ENCODE measurements at regions not wholly inside any gene's neighbourhood (a gene's known extent, or its start where the extent isn't known, plus 50 kb on each side); places are given as distances from the start of the nearest gene placed in this dataset.

DNA sequence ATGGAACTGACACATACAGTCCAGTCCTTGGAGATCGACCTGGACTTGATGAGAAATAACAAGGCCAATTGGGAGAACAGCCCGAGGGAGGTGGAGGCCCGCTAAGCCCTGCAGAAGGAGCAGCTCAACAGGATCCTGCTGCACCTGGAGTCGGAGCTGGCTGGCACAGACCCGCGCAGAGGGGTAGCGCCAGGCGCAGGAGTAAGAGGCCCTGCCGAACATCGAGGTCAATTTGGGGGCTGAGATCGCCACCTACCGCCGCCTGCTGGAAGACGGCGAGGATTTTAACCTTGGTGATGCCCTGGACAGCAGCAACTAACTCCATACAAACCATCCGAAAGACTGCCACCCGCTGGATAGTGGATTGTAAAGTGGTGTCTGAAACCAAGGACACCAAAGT is 1610.1 kb upstream of the ACO1 start:
- Histone ChIP-seq H3K4me3 (no peak overlapping the region), H3K36me3 (no peaks in the 10 kb centered on the region), H3K27me3 (replicated peaks; ENCODE audit: insufficient read depth) (no peaks in the 10 kb centered on the region), H3K27ac (no peak overlapping the region), H3K4me1 (replicated peaks) (no peaks in the 10 kb centered on the region), H3K9me3 (no peaks in the 10 kb centered on the region)
- WGBS = 65% methylated on average over 17 of the region's 17 CpGs
- intact Hi-C loops (cut with DNase I) = no loop called here
- no peak for DNase-seq (ENCODE audit: low spot score)
- TF ChIP-seq POLR2AphosphoS5 (IDR thresholded peaks at IDR 0.05) (no peak), POLR2A (IDR thresholded peaks at IDR 0.05) (no peak)
- TF ChIP-seq, protein P1, sequence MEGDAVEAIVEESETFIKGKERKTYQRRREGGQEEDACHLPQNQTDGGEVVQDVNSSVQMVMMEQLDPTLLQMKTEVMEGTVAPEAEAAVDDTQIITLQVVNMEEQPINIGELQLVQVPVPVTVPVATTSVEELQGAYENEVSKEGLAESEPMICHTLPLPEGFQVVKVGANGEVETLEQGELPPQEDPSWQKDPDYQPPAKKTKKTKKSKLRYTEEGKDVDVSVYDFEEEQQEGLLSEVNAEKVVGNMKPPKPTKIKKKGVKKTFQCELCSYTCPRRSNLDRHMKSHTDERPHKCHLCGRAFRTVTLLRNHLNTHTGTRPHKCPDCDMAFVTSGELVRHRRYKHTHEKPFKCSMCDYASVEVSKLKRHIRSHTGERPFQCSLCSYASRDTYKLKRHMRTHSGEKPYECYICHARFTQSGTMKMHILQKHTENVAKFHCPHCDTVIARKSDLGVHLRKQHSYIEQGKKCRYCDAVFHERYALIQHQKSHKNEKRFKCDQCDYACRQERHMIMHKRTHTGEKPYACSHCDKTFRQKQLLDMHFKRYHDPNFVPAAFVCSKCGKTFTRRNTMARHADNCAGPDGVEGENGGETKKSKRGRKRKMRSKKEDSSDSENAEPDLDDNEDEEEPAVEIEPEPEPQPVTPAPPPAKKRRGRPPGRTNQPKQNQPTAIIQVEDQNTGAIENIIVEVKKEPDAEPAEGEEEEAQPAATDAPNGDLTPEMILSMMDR (IDR thresholded peaks at IDR 0.05) = no peak

DNA sequence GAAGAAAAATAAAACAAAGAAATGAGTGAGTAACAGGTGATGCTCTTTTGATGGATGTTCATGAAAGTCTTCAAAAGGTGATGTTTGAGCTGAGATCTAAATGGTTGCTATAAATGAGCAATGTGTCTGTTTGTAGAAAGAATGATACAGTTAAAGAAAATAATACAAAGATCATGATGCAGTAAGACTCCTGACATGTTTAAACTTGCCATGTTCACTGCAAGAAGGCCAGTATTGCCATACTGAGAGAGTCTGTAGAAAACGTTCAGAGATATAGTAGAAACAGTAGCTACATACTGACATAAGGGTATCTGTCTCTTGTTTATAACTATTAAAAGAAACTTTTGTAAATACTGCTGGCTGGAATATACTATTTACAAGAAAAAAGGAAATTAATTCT is 1609.2 kb upstream of the ACO1 start:
- Histone ChIP-seq H3K4me1 (replicated peaks) (no peaks in the 10 kb centered on the region), H3K36me3 (no peaks in the 10 kb centered on the region), H3K27me3 (replicated peaks; ENCODE audit: insufficient read depth) (no peaks in the 10 kb centered on the region), H3K9me3 (no peaks in the 10 kb centered on the region), H3K27ac (no peak overlapping the region), H3K4me3 (no peak overlapping the region)
- TF ChIP-seq POLR2A (IDR thresholded peaks at IDR 0.05) (no peak), POLR2AphosphoS5 (IDR thresholded peaks at IDR 0.05) (no peak)
- TF ChIP-seq, protein P1 (IDR thresholded peaks at IDR 0.05) = no peak
- intact Hi-C loops (cut with DNase I) = no loop called here
- WGBS = 11% methylated on average over 1 of the region's 1 CpG
- DNase-seq (ENCODE audit: low spot score) = no peak

DNA sequence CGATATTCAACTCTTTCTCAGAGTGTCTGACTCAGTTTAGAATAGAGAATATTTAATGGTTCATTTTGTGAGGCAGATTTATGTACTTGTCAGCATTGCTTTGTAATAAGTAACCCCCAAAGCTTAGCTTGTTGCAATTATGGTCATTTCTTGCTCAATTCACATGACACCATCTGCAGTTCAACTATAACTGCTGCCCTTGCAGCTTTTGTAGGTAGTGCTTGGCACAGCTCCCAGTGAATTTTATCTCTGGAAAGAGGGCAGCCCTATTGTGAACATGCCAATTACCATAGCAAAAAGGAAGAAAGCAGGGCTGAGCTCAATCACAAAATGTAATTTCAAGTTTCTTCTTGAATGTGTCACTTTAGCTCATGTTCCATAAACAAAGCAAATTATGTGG is 1587.7 kb upstream of the ACO1 start:
- no peak for TF ChIP-seq POLR2A (IDR thresholded peaks at IDR 0.05)
- TF ChIP-seq POLR2AphosphoS5 (IDR thresholded peaks at IDR 0.05) = no peak
- TF ChIP-seq, protein P1 (IDR thresholded peaks at IDR 0.05) = no peak
- Histone ChIP-seq H3K27ac (no peak overlapping the region), H3K36me3 (no peaks in the 10 kb centered on the region), H3K4me1 (replicated peaks) (no peaks in the 10 kb centered on the region), H3K27me3 (replicated peaks; ENCODE audit: insufficient read depth) (no peaks in the 10 kb centered on the region), H3K4me3 (no peak overlapping the region), H3K9me3 (no peaks in the 10 kb centered on the region)
- intact Hi-C loops (cut with DNase I) = no loop called here
- DNase-seq (ENCODE audit: low spot score) = no peak
- WGBS = 85% methylated on average over 1 of the region's 1 CpG

DNA sequence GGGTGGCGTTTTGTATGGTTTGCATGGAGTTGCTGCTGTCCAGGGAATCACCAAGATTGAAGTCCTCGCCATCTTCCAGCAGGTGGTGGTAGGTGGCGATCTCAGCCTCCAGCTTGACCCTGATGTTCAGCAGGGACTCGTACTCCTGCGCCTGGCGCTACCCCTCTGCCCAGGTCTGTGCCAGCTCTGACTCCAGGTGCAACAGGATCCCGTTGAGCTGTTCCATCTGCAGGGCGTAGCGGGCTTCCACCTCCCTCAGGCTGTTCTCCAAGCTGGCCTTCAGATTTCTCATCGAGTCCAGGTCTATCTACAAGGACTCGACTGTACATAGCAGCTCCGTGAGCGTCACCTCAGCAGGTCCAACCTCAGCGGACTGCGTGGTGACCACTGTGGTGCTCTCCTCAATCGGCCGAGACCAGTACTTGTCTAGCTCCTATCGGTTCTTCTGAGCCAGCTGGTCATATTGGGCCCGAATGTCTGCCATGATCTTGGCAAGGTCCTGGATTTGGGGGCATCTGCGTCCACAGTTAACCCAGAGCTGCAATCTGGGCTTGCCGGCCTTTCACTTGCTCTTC is 1584.8 kb upstream of the ACO1 start:
- 98% methylated on average over 21 of the region's 21 CpGs for WGBS
- Histone ChIP-seq H3K4me3 (no peak overlapping the region), H3K9me3 (no peaks in the 10 kb centered on the region), H3K27ac (no peak overlapping the region), H3K36me3 (no peaks in the 10 kb centered on the region), H3K4me1 (replicated peaks) (no peaks in the 10 kb centered on the region), H3K27me3 (replicated peaks; ENCODE audit: insufficient read depth) (no peaks in the 10 kb centered on the region)
- TF ChIP-seq, protein P1 (IDR thresholded peaks at IDR 0.05) = no peak
- TF ChIP-seq POLR2AphosphoS5 (IDR thresholded peaks at IDR 0.05) (no peak), POLR2A (IDR thresholded peaks at IDR 0.05) (no peak)
- intact Hi-C loops (cut with DNase I) = no loop called here
- no peak for DNase-seq (ENCODE audit: low spot score)

DNA sequence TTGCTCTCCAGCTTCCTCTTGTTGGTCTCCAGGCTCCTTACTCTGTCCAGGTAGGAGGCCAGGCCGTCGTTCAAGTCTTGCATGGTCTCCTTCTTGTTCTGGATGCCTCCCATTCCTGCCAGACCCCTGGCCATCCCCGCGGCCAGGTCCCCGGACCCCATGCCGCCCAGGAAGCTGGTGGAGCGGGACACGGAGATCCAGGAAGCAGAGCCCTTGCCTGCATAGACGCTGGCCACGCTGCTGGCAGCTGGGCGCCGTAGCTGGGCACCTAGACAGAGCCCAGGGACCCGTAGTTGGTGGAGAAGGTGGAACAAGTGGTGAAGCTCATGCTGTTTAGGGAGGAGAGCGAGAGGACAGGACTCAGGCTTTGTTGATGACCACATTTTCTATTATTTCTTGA is 1584.0 kb upstream of the ACO1 start:
- TF ChIP-seq POLR2AphosphoS5 (IDR thresholded peaks at IDR 0.05) = no peak
- WGBS = 97% methylated on average over 14 of the region's 14 CpGs
- intact Hi-C loops (cut with DNase I) = no loop called here
- Histone ChIP-seq H3K36me3 (no peaks in the 10 kb centered on the region), H3K4me1 (replicated peaks) (no peaks in the 10 kb centered on the region), H3K27ac (no peak overlapping the region), H3K27me3 (replicated peaks; ENCODE audit: insufficient read depth) (no peaks in the 10 kb centered on the region), H3K4me3 (no peak overlapping the region), H3K9me3 (no peaks in the 10 kb centered on the region)
- no peak for DNase-seq (ENCODE audit: low spot score)

Measured in prostate gland (tissue), 2 donors.